Fibroblast of upper back skin (primary cell): ENCODE measurements at regions not wholly inside any gene's neighbourhood (a gene's known extent, or its start where the extent isn't known, plus 50 kb on each side); places are given as distances from the start of the nearest gene placed in this dataset.
"Not testable (repeated sequence)": the region's sequence is repeated elsewhere in the genome, so short reads cannot be mapped to it uniquely, and the experiment has no call there.

ENCODE experiments used
- DNase-seq: peaks from one replicate; pipeline ENCODE4 v3.0.0-alpha.2; 2013

- no peak for DNase-seq
Observed at GRCh38 chr2:125642032-125642431, 1013.9 kb upstream of the GYPC start.

GRCh38 chr2:125643128-125643527, 1012.8 kb upstream of the GYPC start:
- DNase-seq = no peak

GRCh38 chr2:125643585-125643984, 1012.4 kb upstream of the GYPC start:
- DNase-seq = no peak

GRCh38 chr2:125644257-125644656, 1011.7 kb upstream of the GYPC start:
- DNase-seq = no peak

GRCh38 chr2:125652280-125652679, 1003.7 kb upstream of the GYPC start:
- DNase-seq = no peak

GRCh38 chr2:125654226-125654625, 1001.7 kb upstream of the GYPC start:
- no peak for DNase-seq

GRCh38 chr2:125656190-125656589, 999.8 kb upstream of the GYPC start:
- DNase-seq = no peak

- DNase-seq = no peak
Observed at GRCh38 chr2:125658583-125658982, 997.4 kb upstream of the GYPC start.

GRCh38 chr2:125660369-125660768, 995.6 kb upstream of the GYPC start:
- DNase-seq = not testable (repeated sequence)

GRCh38 chr2:125667630-125668029, 988.3 kb upstream of the GYPC start:
- no peak for DNase-seq

GRCh38 chr2:125679903-125680302, 976.1 kb upstream of the GYPC start:
- DNase-seq = no peak

- no peak for DNase-seq
Observed at GRCh38 chr2:125680809-125681208, 975.1 kb upstream of the GYPC start.

- no peak for DNase-seq
Observed at GRCh38 chr2:125681576-125681975, 974.4 kb upstream of the GYPC start.

- DNase-seq = no peak
Observed at GRCh38 chr2:125681976-125682805, 973.8 kb upstream of the GYPC start.

GRCh38 chr2:125684256-125684655, 971.7 kb upstream of the GYPC start:
- no peak for DNase-seq

- DNase-seq = no peak
Observed at GRCh38 chr2:125684932-125685331, 971.0 kb upstream of the GYPC start.

GRCh38 chr2:125696560-125696959, 959.4 kb upstream of the GYPC start:
- DNase-seq = no peak

GRCh38 chr2:125698280-125698679, 957.7 kb upstream of the GYPC start:
- DNase-seq = no peak

- no peak for DNase-seq
Observed at GRCh38 chr2:125701070-125701469, 954.9 kb upstream of the GYPC start.

- DNase-seq = no peak
Observed at GRCh38 chr2:125707611-125708010, 948.3 kb upstream of the GYPC start.

- no peak for DNase-seq
Observed at GRCh38 chr2:125710561-125710960, 945.4 kb upstream of the GYPC start.

GRCh38 chr2:125711075-125711474, 944.9 kb upstream of the GYPC start:
- DNase-seq = no peak

- no peak for DNase-seq
Observed at GRCh38 chr2:125713533-125713932, 942.4 kb upstream of the GYPC start.

GRCh38 chr2:125721072-125721721, 934.8 kb upstream of the GYPC start:
- no peak for DNase-seq

GRCh38 chr2:125730921-125731320, 925.0 kb upstream of the GYPC start:
- DNase-seq = no peak
